ENCODE measurements at regions not wholly inside any gene's neighbourhood (a gene's known extent, or its start where the extent isn't known, plus 50 kb on each side); places are given as distances from the start of the nearest gene placed in this dataset.
"Not testable (repeated sequence)": the region's sequence is repeated elsewhere in the genome, so short reads cannot be mapped to it uniquely, and the experiment has no call there.

DNA sequence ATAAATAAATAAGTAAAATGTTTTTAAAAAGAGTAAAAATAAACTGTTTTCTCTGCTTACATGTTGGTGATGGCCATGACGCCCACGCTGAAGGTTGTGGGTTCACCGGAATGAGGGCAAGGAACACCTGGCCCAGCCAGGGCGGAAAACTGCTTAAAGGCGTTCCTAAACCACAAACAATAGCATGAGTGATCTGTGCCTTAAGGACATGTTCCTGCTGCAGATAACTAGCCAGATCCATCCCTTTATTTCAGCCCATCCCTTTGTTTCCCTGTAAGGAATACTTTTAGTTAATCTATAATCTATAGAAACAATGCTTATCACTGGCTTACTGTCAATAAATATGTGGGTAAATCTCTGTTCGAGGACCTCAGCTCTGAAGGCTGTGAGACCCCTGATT lies 63.3 kb upstream of the CEP78 start:
- not testable (repeated sequence) for DNase-seq (ENCODE audit: low spot score)

DNA sequence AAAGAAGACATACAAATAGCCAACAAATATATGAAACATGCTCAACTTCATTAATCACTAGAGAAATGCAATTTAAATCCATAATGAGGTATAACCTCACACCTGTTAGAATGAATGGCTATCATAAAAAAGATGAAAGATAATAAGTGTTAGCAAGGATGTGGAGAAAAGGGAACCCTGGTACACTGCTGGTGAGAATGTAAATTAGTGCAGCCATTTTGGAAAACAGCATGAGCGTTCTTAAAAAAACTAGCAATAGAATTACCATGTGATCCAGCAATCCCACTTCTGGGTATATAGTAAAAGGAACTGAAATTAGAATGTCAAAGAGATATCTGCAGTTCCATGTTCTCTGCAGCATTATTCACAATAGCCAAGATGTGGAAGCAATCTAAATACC lies 64.2 kb upstream of the CEP78 start:
- no peak for DNase-seq (ENCODE audit: low spot score)

- DNase-seq (ENCODE audit: low spot score): no peak
Measured at GRCh38 chr9:78169125-78169524, 66.8 kb upstream of the CEP78 start.

DNA sequence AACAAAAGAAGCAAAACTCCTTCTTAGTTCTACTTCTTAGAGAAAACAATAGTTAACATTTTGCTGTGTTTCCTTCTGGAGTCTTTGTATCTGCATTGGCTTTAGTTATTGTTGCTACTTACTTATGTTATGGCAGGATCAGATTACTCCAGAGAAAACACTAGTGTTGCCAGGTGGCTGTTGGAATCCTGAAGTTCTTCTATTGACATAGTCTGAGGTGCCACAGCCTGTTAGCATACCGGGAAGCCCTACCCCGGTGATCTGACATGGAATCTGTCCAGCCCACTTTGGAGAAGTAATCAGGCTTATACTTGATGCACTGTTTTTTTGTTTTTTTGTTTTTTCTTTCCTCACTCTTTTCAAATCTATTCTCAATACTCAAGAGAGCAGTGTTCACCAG lies 68.5 kb upstream of the CEP78 start:
- DNase-seq (ENCODE audit: low spot score): no peak

- no peak for DNase-seq (ENCODE audit: low spot score)
Measured at GRCh38 chr9:78163834-78164233, 72.0 kb upstream of the CEP78 start.

GRCh38 chr9:78158286-78158685 lies 77.6 kb upstream of the CEP78 start:
- DNase-seq (ENCODE audit: low spot score): no peak

DNA sequence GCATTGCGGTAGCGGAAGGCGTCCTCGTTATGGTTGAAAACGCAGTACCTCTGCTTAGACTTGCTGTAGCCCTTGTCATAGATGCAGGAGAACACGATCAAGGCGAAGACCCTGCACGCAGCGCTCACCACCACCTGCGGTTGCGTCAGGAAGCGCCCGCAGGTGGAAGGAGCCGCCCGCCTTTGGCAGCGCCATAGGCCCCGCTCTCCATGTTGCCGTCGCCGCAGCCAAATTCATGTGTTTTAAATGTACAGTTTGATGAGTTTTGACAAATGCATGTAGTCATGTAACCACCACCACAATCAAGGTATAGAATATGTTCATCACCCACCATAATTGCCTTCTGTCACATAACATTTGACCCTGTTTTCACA lies 84.9 kb upstream of the CEP78 start:
- DNase-seq (ENCODE audit: low spot score): no peak

DNA sequence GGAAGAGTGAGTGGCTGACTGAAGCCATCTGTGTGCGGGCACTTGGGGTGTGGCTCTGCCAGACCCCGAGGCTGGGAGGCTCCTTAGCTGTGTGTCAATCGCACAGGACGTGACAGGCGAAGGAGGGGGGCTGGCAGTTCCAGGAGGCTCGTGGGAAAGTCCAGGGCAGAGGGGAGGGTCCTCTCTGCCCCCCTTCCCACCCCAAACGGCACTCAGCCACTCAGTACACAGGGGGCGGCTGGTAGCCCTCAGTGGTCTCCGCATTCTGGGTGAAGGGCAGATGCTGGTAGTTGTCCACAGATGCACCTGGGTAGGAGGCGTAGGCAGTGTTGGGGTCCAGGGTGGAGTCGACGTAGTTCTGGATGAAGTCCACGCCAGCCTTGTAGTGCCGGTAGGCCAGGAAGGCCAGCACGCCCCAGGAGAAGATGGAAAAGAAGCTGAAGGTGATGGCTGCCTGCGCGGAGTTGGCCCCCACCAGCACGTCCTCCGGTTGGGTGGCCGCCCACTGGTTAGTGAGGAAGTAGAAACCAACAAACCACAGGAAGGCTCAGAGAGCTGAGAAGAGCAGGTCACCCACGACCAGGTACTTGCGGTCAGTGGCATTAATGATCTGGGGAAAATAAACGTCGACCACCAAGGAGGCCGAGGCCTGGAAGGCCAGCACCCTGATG lies 85.4 kb upstream of the CEP78 start:
- no peak for DNase-seq (ENCODE audit: low spot score)

DNA sequence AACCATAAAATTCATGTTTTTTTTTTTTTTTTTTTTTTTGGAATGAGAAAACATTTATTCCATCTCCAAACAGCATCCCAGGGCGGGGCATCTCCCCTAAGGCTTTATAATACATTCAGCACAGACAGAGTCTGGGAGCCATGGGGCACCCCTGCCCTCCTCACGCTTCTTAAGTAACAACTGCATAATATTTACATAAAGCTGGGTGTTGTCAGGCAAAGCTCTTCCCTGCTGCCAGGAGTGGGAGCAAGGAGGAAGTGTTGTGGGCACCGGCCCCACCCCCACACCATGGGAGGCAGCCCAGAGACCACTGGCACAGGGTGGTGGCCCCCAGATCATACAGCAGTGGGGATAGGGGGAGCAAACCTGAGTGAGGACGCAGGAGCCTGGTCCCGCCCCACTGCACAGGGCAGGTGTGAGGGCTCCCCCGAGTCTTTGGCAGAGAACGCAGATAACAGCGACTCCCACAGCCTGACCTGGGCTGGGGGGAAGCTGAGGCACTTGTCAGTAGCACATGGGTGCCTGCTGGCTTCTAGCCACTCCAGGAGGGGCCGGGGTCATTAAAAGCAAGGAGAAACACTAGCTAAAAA lies 86.1 kb upstream of the CEP78 start:
- DNase-seq (ENCODE audit: low spot score): no peak

- no peak for DNase-seq (ENCODE audit: low spot score)
Measured at GRCh38 chr9:78146241-78146640, 89.6 kb upstream of the CEP78 start.

DNA sequence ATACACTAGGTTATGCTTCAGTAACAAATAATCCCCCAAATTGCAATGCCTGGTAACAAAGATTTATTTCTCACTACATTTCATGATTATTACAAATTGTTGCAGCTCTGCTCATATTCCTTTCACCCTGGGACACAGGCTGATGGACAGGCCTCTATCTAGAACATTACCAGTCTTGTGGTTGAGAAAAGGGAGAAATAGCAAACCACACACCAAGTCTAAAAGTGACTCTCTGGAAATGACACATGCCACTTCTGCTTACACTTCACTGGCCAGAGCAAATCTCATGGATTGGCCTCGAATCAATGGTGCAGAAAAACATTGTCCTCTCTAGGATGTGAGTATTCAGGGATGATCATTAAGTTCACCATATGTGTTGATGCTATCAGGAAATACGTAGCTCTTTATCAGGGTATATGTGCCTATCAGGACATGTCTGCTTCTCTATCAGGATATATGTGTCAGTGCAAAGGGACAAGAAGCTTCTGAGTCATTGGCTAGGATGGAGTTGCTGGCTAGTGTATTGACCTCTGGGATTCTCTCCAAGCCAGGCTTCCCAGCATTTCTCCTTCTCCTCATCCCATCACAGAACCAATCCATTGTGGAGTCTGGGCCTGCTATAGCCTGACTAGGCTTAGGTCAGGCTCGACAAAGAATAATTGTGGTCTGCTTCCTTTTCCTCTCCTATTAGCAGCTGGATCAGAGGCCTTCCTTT lies 91.1 kb upstream of the CEP78 start:
- no peak for DNase-seq (ENCODE audit: low spot score)

DNA sequence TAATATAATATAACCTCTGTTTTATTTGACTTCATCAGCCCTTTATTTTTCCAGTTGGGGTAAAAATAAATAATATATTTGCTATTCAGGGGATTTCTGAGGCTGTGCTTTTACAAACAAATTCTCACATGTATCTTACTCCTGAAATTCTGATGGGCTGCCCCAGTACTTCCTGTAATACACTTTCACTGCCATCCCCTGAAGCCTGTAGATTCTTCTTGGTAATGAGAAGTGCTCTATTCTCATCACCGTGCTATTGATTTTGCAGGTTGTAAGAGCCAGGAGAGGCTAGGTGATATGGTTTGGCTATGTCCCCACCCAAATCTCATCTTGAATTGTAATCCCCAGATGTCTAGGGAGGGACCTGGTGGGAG lies 91.9 kb upstream of the CEP78 start:
- DNase-seq (ENCODE audit: low spot score): no peak

- no peak for DNase-seq (ENCODE audit: low spot score)
Measured at GRCh38 chr9:78143281-78144007, 92.4 kb upstream of the CEP78 start.

GRCh38 chr9:78142264-78142663 lies 93.6 kb upstream of the CEP78 start:
- DNase-seq (ENCODE audit: low spot score): not testable (repeated sequence)

DNA sequence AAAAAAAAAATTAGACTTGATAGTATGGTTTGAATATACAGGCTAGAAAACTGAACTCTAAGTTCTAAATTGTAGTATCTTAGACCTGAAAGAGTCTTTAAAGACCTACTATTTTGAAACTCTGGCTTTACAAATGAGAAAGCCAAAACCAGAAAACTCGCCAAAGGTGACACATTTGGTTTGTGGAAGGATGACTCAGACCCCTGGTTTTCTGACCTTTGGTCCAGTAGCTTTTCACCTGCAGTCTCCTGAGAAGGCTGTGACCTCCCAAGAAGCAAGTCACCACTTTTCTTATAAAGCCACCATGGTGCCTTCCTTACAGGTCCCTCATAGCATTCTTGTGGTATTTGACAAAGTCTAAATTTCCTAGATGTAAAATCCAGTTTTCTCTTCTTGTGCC lies 102.1 kb upstream of the CEP78 start:
- DNase-seq (ENCODE audit: low spot score): no peak

DNA sequence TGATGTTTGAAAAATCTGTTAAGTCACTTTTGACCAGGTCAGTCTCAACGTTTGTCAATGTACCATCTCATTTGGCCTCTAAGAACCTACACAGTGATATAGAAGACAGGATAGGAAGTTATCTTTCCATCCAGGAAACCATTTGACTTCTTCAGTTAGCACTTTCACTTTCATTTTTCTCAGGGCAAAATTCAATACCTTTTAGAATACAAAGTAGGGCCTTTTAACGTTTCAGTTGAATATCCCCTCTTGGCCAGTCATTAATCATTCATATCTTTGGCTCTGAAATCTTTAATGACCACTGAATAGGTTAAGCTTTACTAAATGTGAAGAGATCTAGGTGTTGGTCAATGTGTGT lies 101.1 kb upstream of the GNAQ start:
- DNase-seq (ENCODE audit: low spot score): peak; percentile 21

DNA sequence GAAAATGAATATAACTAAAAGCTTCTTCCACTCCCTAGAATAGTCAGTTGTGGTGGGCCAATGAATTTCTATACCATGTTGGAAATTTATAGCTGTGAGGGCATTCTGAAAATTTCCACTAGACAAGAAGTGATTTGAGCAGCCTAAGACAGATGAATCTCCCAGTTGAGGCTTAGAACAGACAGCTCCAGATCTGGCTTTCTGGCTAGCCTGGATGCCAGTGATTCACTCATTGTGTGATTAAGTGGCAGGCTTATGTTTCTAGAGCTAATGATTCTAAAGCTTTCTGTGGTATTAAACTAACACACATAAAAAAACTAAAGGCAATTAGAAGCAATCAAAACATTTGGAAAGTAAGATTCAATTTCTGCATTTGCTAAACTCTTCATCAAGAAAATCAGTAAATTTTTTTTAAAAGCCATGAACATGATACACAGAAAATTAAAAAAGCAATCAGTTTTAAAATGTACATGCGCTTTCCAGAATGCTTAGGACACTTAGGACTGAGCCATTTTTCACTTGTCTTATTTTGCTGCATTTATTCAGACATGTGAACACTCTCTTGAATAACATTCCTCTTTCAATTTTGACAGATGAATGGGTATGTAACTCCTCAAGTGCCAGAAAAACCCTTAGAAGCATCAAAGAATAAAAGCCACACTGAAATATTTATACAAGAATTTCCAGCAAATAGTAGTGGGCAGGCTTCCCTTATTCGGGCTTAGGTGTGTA lies 100.5 kb upstream of the GNAQ start:
- DNase-seq (ENCODE audit: low spot score): no peak

GRCh38 chr9:78130853-78131252 lies 99.2 kb upstream of the GNAQ start:
- DNase-seq (ENCODE audit: low spot score): no peak

DNA sequence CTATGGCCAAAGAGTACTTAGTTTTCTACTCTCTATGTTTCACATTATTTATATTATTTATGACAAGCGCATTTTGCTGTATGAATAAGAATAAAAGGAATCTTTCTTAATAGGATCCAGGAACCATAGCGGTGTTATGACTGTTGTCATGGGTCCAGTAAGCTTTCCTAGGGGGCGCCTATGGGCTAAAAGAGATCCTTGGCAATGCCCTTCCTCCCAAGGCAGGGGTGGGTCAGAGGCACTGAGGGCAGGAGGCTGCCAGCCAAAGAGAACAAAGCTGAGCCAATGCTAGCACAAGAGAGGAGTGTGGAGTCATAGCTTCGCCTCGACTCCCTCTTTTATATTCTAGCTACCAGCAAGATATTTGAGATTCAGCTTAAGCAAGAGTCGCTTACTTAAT lies 98.4 kb upstream of the GNAQ start:
- no peak for DNase-seq (ENCODE audit: low spot score)

- DNase-seq (ENCODE audit: low spot score): no peak
Measured at GRCh38 chr9:78127279-78128225, 95.9 kb upstream of the GNAQ start.

DNA sequence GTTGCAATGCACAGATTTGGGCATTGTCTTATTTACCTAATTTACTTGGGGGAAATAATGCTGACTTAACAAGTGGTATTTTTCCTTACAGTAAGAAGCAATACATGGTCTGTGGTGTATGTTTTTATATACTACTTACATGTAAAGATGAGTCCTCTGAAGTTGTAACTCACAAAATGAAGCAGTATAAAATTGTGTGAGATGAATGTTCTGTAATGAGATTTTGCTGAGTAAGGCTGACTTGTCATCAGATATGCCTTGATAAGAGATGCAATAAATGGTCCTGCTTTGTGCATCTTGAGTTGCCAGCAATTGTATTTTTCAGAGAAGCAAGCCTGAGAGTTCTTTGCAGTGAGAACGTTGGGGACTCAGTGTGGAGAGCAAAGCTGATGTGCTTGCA lies 92.2 kb upstream of the GNAQ start:
- no peak for DNase-seq (ENCODE audit: low spot score)

Data from CD4-positive, alpha-beta T cell treated with Interleukin-6 at 100 ng/mL for 8 hours (primary cell).